Lower lobe of right lung (tissue), 2 donors: ENCODE measurements at regions not wholly inside any gene's neighbourhood (a gene's known extent, or its start where the extent isn't known, plus 50 kb on each side); places are given as distances from the start of the nearest gene placed in this dataset.
A peak's percentile ranks its signal among the peaks of the same experiment; 100 is the strongest.

ENCODE experiments used
- ATAC-seq, 2 donors: fragments of 200-7000 bp; cut with Tn5 transposase; one replicate each; pipeline ENCODE4 v1.9.1; 2020 to 2022; ENCODE audit warnings: mild to moderate bottlenecking in 2 of 2, moderate library complexity in 2 of 2
- DNase-seq: peaks from one replicate; pipeline ENCODE4 v3.0.0-alpha.2; 2020
- H3K27ac ChIP-seq: fragments of 200-600 bp; one replicate; pipeline ENCODE4 v1.8.0; 2022
- H3K27me3 ChIP-seq: fragments of 200-600 bp; one replicate; pipeline ENCODE4 v1.8.0; 2022; ENCODE audit warnings: low read depth
- H3K36me3 ChIP-seq: fragments of 200-600 bp; one replicate; pipeline ENCODE4 v1.8.0; 2022; ENCODE audit warnings: mild to moderate bottlenecking
- H3K4me1 ChIP-seq: fragments of 200-600 bp; one replicate; pipeline ENCODE4 v1.8.0; 2022
- H3K4me3 ChIP-seq: fragments of 200-600 bp; one replicate; pipeline ENCODE4 v1.8.0; 2022; ENCODE audit warnings: mild to moderate bottlenecking
- H3K9me3 ChIP-seq: fragments of 200-600 bp; one replicate; pipeline ENCODE4 v1.8.0; 2022
- CTCF ChIP-seq: fragments of 200-600 bp; IDR thresholded peaks from one replicate; pipeline ENCODE4 v1.8.0; 2022; ENCODE audit warnings: antibody characterized with exemption, mild to moderate bottlenecking
- intact Hi-C: fragments of 100-400 bp; cut with DNase I; formaldehyde crosslinking; loops from one replicate; pipeline ENCODE4 v1.11.0; 2022
- donor health status: DM: no; HTN: yes; CAD: no; lungs with severe emphysema.

GRCh38 chr6:168132531-168133167, 53.6 kb upstream of the FRMD1 start:
- peak overlapping the region; percentile 43 for H3K4me3 ChIP-seq
- peaks cover 4% of the 10 kb centered on the region for H3K4me1 ChIP-seq
- DNase-seq = no peak
- intact Hi-C loops = loop anchor here (5.0 kb wide), 1 partner anchor 220 kb away; no protein-coding TSS in a partner anchor
- no peaks in the 10 kb centered on the region for H3K9me3 ChIP-seq
- peak; percentile 54 to 61 for ATAC-seq
- H3K27me3 ChIP-seq = peaks cover 11% of the 10 kb centered on the region
- H3K27ac ChIP-seq = no peak overlapping the region
- peak; percentile 60 for TF ChIP-seq CTCF
- no peaks in the 10 kb centered on the region for H3K36me3 ChIP-seq

- TF ChIP-seq CTCF = no peak
- ATAC-seq (no peak), DNase-seq (no peak)
- H3K36me3 ChIP-seq = no peaks in the 10 kb centered on the region
- H3K9me3 ChIP-seq = no peaks in the 10 kb centered on the region
- no peak overlapping the region for H3K4me3 ChIP-seq
- H3K27me3 ChIP-seq = peaks cover 11% of the 10 kb centered on the region
- H3K4me1 ChIP-seq = peaks cover 4% of the 10 kb centered on the region
- no peak overlapping the region for H3K27ac ChIP-seq
- intact Hi-C loops = loop anchor here (5.0 kb wide), 1 partner anchor 219 kb away; no protein-coding TSS in a partner anchor
Observed at GRCh38 chr6:168131464-168132415, 52.7 kb upstream of the FRMD1 start.

GRCh38 chr6:168130697-168131371, 51.8 kb upstream of the FRMD1 start:
- no peaks in the 10 kb centered on the region for H3K36me3 ChIP-seq
- intact Hi-C loops = loop anchor here (5.0 kb wide), 1 partner anchor 219 kb away; no protein-coding TSS in a partner anchor
- peaks cover 4% of the 10 kb centered on the region for H3K4me1 ChIP-seq
- no peak for TF ChIP-seq CTCF
- ATAC-seq (no peak), DNase-seq (no peak)
- H3K9me3 ChIP-seq = no peaks in the 10 kb centered on the region
- H3K27ac ChIP-seq = no peak overlapping the region
- H3K4me3 ChIP-seq = no peak overlapping the region
- H3K27me3 ChIP-seq = peaks cover 11% of the 10 kb centered on the region

GRCh38 chr6:168130168-168130696, 51.2 kb upstream of the FRMD1 start:
- Histone ChIP-seq H3K4me3 (no peak overlapping the region), H3K27ac (no peak overlapping the region), H3K4me1 (peaks cover 4% of the 10 kb centered on the region), H3K27me3 (peaks cover 11% of the 10 kb centered on the region), H3K9me3 (no peaks in the 10 kb centered on the region), H3K36me3 (no peaks in the 10 kb centered on the region)
- intact Hi-C loops = loop anchor here (5.0 kb wide), 1 partner anchor 218 kb away; no protein-coding TSS in a partner anchor
- DNase-seq (no peak), ATAC-seq (no peak)
- no peak for TF ChIP-seq CTCF
